CD4-positive, alpha-beta memory T cell (primary cell): ENCODE measurements at regions not wholly inside any gene's neighbourhood (a gene's known extent, or its start where the extent isn't known, plus 50 kb on each side); places are given as distances from the start of the nearest gene placed in this dataset.

Experiments
- CTCF ChIA-PET: fragments of 350-600 bp; sonication (Branson Sonifier 250); formaldehyde crosslinking; loops from one replicate; lab custom pipeline; 2021; ENCODE audit warnings: inconsistent platforms; ENCODE audit not compliant: partially characterized antibody; lab: Charles Lee
- POLR2A ChIA-PET: fragments of 350-600 bp; sonication (Branson Sonifier 250); formaldehyde crosslinking; loops from one replicate; lab custom pipeline; 2021; ENCODE audit not compliant: partially characterized antibody; lab: Charles Lee
- DNase-seq, 5 donors: peaks; one replicate each; pipeline versions ENCODE4 v3.0.0 to v3.0.0-alpha.2; 2020 to 2022; ENCODE audit warnings: mixed read lengths in 1 of 5
- H3K27ac ChIP-seq: one replicate; pipeline ENCODE4 v1.7.0; 2013; ENCODE audit warnings: low read depth, low read length
- H3K27me3 ChIP-seq: 2 replicates; pipeline ENCODE4 v1.7.0; 2013; ENCODE audit warnings: mild to moderate bottlenecking, low read length, moderate library complexity; ENCODE audit not compliant: insufficient read depth
- H3K36me3 ChIP-seq: 2 replicates; pipeline ENCODE4 v1.7.0; 2013; ENCODE audit warnings: mild to moderate bottlenecking, low read length, moderate library complexity; ENCODE audit not compliant: insufficient read depth
- H3K4me1 ChIP-seq: 2 replicates; pipeline ENCODE4 v1.7.0; 2013; ENCODE audit warnings: mild to moderate bottlenecking, low read length, moderate library complexity; ENCODE audit not compliant: insufficient read depth
- H3K4me3 ChIP-seq, 2 donors: one replicate each; pipeline ENCODE4 v1.7.0; 2013; ENCODE audit warnings: low read length in 2 of 2, mild to moderate bottlenecking in 1 of 2
- H3K9me3 ChIP-seq, 2 donors: one replicate each; pipeline ENCODE4 v1.7.0; 2013; ENCODE audit warnings: low read length in 2 of 2, control low read depth in 1 of 2; ENCODE audit not compliant: control insufficient read depth in 1 of 2
- H3K27ac Mint-ChIP-seq, 7 donors: one replicate each; pipeline ENCODE4 v1.8.0; 2020 to 2021; ENCODE audit warnings: mixed read lengths in 7 of 7, mild to moderate bottlenecking in 6 of 7, inconsistent platforms in 3 of 7, moderate library complexity in 3 of 7
- H3K27me3 Mint-ChIP-seq, 2 donors: one replicate each; pipeline ENCODE4 v1.8.0; 2020 to 2021; ENCODE audit warnings: mixed read lengths in 2 of 2
- H3K36me3 Mint-ChIP-seq, 2 donors: one replicate each; pipeline ENCODE4 v1.8.0; 2020 to 2021; ENCODE audit warnings: mixed read lengths in 2 of 2, inconsistent platforms in 1 of 2, mild to moderate bottlenecking in 1 of 2
- H3K4me1 Mint-ChIP-seq, 4 donors: one replicate each; pipeline ENCODE4 v1.8.0; 2020 to 2021; ENCODE audit warnings: mixed read lengths in 4 of 4, mild to moderate bottlenecking in 1 of 4
- H3K4me3 Mint-ChIP-seq, 8 donors: one replicate each; pipeline ENCODE4 v1.8.0; 2020 to 2021; ENCODE audit warnings: mixed read lengths in 8 of 8, mild to moderate bottlenecking in 7 of 8, moderate library complexity in 6 of 8, inconsistent platforms in 3 of 8
- H3K9me3 Mint-ChIP-seq, 8 donors: one replicate each; pipeline ENCODE4 v1.8.0; 2020 to 2021; ENCODE audit warnings: mixed read lengths in 8 of 8, mild to moderate bottlenecking in 5 of 8, inconsistent platforms in 3 of 8, moderate library complexity in 1 of 8
- intact Hi-C: fragments of 100-400 bp; cut with micrococcal nuclease; formaldehyde crosslinking; loops from one replicate; pipeline ENCODE4 v1.15.1; 2023

DNA sequence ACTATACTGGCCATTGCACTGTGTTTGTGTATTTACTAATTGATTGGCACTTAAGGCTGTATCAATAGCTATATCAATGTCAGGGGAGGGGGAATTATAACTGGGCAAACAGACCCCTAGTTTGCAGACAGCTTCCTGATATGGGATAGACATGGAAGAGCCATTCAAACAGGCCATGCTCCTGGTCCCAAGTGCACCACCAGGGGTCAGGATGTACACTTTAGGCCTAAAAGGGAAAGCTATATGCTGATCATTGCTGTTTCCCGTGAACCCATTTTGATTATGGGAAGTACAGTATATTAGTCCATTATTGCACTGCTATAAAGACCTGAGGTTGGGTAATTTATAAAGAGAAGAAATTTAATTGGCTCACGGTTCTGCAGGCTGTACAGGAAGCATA lies 124.9 kb upstream of the BACE2 start:
- DNase-seq: no peak
- Mint-ChIP-seq H3K36me3 (no peaks in the 10 kb centered on the region), H3K27ac (no peak overlapping the region), H3K4me1 (no peaks in the 10 kb centered on the region), H3K27me3 (peaks cover 0 to 5% of the 10 kb centered on the region in 2 donors), H3K9me3 (no peaks in the 10 kb centered on the region), H3K4me3 (no peak overlapping the region)
- intact Hi-C loops: no loop called here
- Histone ChIP-seq H3K27me3 (no peaks in the 10 kb centered on the region), H3K36me3 (no peaks in the 10 kb centered on the region), H3K9me3 (no peaks in the 10 kb centered on the region), H3K27ac (no peak overlapping the region), H3K4me1 (no peaks in the 10 kb centered on the region), H3K4me3 (no peak overlapping the region)
- CTCF ChIA-PET: no interaction called here
- POLR2A ChIA-PET: no interaction called here

DNA sequence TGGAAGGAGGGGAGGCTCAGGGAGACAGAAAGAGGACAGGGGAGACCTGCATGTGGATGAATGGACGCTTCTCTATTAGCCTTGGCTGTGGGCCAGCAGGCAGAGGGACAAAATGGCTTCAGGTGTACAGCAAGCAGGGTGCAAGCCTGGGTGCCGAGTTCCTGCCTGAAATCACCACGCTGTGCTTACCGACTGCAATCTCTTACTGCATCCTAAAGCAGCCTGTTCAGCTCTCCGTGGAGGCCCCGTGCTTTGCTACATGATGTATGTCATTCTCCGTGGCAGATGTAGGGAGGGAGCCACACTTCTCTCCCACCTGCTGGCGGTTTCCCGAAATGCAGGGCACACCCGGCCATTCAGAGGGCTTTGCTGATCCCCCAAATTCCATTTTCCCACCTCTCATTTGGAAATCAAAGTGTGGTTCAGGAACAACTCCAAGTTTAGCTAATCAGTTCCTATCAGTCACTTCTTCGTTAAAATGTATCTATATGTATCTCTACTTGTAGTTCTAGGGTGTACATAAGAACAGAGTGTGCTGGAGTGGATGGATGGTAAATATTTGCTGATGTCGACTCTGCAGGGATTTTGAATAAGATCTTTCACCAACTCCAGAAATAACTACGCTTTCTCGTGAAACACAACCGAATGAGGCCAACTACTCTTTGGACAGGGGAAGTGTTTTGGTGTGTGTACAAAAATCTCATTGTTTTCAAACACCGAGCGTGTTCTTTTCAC lies 122.3 kb upstream of the BACE2 start:
- H3K4me1 Mint-ChIP-seq: no peaks in the 10 kb centered on the region
- H3K36me3 Mint-ChIP-seq: no peaks in the 10 kb centered on the region
- H3K9me3 Mint-ChIP-seq: no peaks in the 10 kb centered on the region
- ChIA-PET CTCF (no interaction called here), POLR2A (no interaction called here)
- Histone ChIP-seq H3K4me3 (no peak overlapping the region), H3K9me3 (no peaks in the 10 kb centered on the region), H3K27ac (no peak overlapping the region), H3K27me3 (no peaks in the 10 kb centered on the region), H3K36me3 (no peaks in the 10 kb centered on the region), H3K4me1 (no peaks in the 10 kb centered on the region)
- no peak overlapping the region for H3K27ac Mint-ChIP-seq
- DNase-seq: no peak
- peaks cover 0 to 5% of the 10 kb centered on the region in 2 donors for H3K27me3 Mint-ChIP-seq
- H3K4me3 Mint-ChIP-seq: peak overlapping the region in 1 of 8 donors; percentile 46
- intact Hi-C loops: no loop called here

DNA sequence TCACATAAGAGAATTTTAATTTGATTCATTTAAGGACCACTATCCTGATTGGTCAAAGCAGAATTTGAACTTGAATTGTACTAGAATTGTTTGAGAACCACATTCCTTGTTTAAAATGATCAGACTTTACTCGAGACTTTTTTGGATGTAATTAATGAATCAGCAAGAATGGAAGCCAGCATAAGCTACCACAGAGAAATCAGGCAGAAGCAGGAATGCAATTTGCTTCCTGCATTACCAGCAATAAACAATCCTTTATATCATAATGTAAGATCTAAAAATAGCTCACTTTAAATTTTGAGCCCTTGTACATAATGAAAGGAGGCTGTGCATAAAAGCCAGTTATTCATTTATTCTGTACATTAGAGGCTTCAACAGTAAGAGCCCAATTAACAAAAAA lies 119.8 kb upstream of the BACE2 start:
- Histone ChIP-seq H3K9me3 (no peaks in the 10 kb centered on the region), H3K4me1 (no peaks in the 10 kb centered on the region), H3K27me3 (no peaks in the 10 kb centered on the region), H3K36me3 (no peaks in the 10 kb centered on the region), H3K27ac (no peak overlapping the region), H3K4me3 (no peak overlapping the region)
- Mint-ChIP-seq H3K4me1 (no peaks in the 10 kb centered on the region), H3K36me3 (no peaks in the 10 kb centered on the region), H3K4me3 (no peak overlapping the region), H3K9me3 (peaks cover 0 to 3% (median 0%) of the 10 kb centered on the region in 8 donors), H3K27ac (no peak overlapping the region), H3K27me3 (peaks cover 0 to 4% of the 10 kb centered on the region in 2 donors)
- ChIA-PET POLR2A (no interaction called here), CTCF (no interaction called here)
- intact Hi-C loops: no loop called here
- no peak for DNase-seq

DNA sequence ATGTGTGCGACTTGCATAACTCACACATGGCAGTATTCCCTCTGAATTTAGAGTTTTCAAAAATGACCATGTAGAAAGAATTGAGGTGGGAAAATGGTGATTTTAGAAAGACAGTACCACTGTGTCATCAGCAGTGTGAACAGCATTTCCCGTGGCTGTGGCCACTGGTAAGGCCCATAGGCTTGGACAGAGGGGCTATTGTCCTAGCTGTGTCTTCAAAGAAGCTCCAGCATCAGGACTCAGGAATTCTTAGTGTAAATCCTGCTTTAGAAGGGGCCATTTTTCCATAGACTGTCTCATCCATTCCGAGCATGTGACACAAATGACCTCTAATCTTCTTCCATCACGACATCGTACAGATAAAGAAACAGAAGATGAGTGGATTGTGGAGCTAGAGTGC lies 119.3 kb upstream of the BACE2 start:
- ChIA-PET CTCF (no interaction called here), POLR2A (no interaction called here)
- no peaks in the 10 kb centered on the region for H3K4me1 Mint-ChIP-seq
- peaks cover 0 to 3% (median 0%) of the 10 kb centered on the region in 8 donors for H3K9me3 Mint-ChIP-seq
- no peaks in the 10 kb centered on the region for H3K36me3 Mint-ChIP-seq
- Histone ChIP-seq H3K4me1 (no peaks in the 10 kb centered on the region), H3K27me3 (no peaks in the 10 kb centered on the region), H3K36me3 (no peaks in the 10 kb centered on the region), H3K27ac (no peak overlapping the region), H3K4me3 (no peak overlapping the region), H3K9me3 (no peaks in the 10 kb centered on the region)
- intact Hi-C loops: no loop called here
- no peak overlapping the region for H3K27ac Mint-ChIP-seq
- no peak for DNase-seq
- H3K27me3 Mint-ChIP-seq: peaks cover 0 to 4% of the 10 kb centered on the region in 2 donors
- no peak overlapping the region for H3K4me3 Mint-ChIP-seq

DNA sequence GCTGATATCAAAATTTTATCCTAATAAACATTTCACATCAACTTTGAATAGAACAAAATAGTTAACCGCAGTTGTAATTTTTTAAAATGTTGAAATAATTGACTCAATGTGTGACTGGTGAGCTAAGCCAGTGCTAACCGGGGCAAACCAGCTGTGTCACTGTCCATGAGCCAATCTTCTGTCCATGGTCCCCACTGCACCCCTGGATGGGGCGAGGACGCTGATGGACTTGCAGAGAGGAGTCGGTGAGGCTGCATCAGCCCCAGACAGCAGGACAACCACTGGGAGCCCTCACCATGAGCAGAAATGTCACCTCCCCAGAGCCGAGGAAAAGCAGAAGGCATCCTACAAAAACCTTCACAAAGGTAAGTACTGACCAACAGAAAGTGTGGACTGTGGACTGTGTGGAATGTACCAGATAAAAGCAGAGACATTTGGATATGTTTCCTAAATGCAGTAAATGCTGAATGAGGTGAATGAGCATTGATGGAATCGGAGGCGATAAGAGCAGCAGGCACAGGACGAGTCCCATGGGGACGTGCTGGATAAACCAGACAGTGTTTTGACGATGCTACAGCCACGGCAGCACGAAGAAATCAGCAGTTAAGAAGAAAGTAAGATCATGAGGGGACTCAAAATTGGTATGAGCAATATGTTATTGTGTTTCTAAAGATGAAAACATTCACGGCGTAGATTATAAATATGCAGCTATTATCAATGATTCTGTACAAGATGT lies 115.0 kb upstream of the BACE2 start:
- Mint-ChIP-seq H3K9me3 (peaks cover 0 to 3% (median 0%) of the 10 kb centered on the region in 8 donors), H3K36me3 (no peaks in the 10 kb centered on the region), H3K4me1 (no peaks in the 10 kb centered on the region), H3K27ac (no peak overlapping the region), H3K27me3 (peaks cover 1 to 3% of the 10 kb centered on the region in 2 donors), H3K4me3 (no peak overlapping the region)
- no peak overlapping the region for H3K27ac ChIP-seq
- DNase-seq: no peak
- no peaks in the 10 kb centered on the region for H3K4me1 ChIP-seq
- intact Hi-C loops: no loop called here
- no peaks in the 10 kb centered on the region for H3K27me3 ChIP-seq
- no peak overlapping the region for H3K4me3 ChIP-seq
- ChIA-PET CTCF (interaction anchor here (1.5 kb wide), 1 partner anchor 16 kb away, joined by 4 read pairs; no protein-coding TSS in a partner anchor), POLR2A (no interaction called here)
- no peaks in the 10 kb centered on the region for H3K9me3 ChIP-seq
- H3K36me3 ChIP-seq: no peaks in the 10 kb centered on the region

DNA sequence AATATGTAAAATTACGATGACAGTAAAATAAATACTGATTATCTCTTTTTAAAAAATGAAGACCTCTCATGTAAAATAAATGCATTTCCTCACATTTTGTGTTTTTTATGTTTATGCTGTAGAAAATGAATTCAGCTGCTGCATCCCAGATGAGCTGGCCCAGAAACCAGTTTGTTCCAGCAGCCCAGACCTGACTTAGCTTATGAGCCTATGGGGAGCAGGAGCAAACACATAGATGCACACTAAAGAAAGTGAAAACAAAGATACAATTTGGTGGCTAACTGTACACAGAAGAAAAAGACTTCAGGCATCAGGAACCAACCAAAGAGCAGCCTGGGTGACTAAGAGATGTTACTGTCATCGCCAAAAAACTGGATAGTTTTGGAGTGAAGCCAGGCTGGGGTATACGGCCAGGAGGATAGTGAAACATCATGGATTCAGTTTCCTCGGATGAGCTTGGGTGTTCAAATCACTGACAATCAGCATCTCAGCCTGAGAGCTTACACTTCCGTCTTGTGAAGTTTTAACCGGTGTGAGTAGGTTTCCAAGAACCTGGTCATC lies 113.9 kb upstream of the BACE2 start:
- no peaks in the 10 kb centered on the region for H3K36me3 ChIP-seq
- POLR2A ChIA-PET: no interaction called here
- no peaks in the 10 kb centered on the region for H3K36me3 Mint-ChIP-seq
- no peak overlapping the region for H3K4me3 ChIP-seq
- H3K27me3 ChIP-seq: no peaks in the 10 kb centered on the region
- peaks cover 1 to 4% of the 10 kb centered on the region in 2 donors for H3K27me3 Mint-ChIP-seq
- CTCF ChIA-PET: no interaction called here
- no peak overlapping the region for H3K27ac ChIP-seq
- no peak overlapping the region for H3K4me3 Mint-ChIP-seq
- peaks cover 0 to 3% (median 0%) of the 10 kb centered on the region in 8 donors for H3K9me3 Mint-ChIP-seq
- no peaks in the 10 kb centered on the region for H3K4me1 Mint-ChIP-seq
- DNase-seq: no peak
- H3K4me1 ChIP-seq: no peaks in the 10 kb centered on the region
- no peaks in the 10 kb centered on the region for H3K9me3 ChIP-seq
- intact Hi-C loops: no loop called here
- H3K27ac Mint-ChIP-seq: no peak overlapping the region

DNA sequence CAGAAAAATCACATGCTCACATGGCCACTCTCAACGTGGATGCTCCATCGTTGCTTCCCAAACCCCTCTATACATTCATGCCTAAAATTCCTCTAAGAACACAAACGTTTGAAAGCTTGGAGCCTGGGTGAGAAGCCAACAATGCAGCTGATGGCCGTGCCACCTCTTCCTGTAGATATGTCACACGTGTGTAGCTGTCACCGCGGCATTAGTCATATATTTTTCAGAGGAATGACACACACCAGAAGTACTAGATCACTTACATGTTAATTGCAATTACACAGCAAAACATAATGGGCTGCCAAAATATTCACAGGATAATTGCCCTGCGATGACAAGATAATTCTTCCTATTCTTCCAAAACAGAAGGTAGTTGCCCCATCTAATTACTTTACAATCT lies 112.7 kb upstream of the BACE2 start:
- H3K27ac Mint-ChIP-seq: no peak overlapping the region

More for the DNA sequence above, 112.7 kb upstream of the BACE2 start:
- no peaks in the 10 kb centered on the region for H3K36me3 Mint-ChIP-seq
- intact Hi-C loops: no loop called here
- Histone ChIP-seq H3K27me3 (no peaks in the 10 kb centered on the region), H3K9me3 (no peaks in the 10 kb centered on the region), H3K27ac (no peak overlapping the region), H3K4me1 (no peaks in the 10 kb centered on the region), H3K4me3 (no peak overlapping the region), H3K36me3 (no peaks in the 10 kb centered on the region)
- H3K4me3 Mint-ChIP-seq: no peak overlapping the region
- POLR2A ChIA-PET: no interaction called here
- no peak for DNase-seq
- H3K9me3 Mint-ChIP-seq: peaks cover 0 to 3% (median 0%) of the 10 kb centered on the region in 8 donors
- CTCF ChIA-PET: interaction anchor here (0.9 kb wide), 1 partner anchor 14 kb away, joined by 4 read pairs; no protein-coding TSS in a partner anchor
- H3K4me1 Mint-ChIP-seq: no peaks in the 10 kb centered on the region
- peaks cover 3 to 4% of the 10 kb centered on the region in 2 donors for H3K27me3 Mint-ChIP-seq
